ENCODE measurements at regions not wholly inside any gene's neighbourhood (a gene's known extent, or its start where the extent isn't known, plus 50 kb on each side); places are given as distances from the start of the nearest gene placed in this dataset.

DNA sequence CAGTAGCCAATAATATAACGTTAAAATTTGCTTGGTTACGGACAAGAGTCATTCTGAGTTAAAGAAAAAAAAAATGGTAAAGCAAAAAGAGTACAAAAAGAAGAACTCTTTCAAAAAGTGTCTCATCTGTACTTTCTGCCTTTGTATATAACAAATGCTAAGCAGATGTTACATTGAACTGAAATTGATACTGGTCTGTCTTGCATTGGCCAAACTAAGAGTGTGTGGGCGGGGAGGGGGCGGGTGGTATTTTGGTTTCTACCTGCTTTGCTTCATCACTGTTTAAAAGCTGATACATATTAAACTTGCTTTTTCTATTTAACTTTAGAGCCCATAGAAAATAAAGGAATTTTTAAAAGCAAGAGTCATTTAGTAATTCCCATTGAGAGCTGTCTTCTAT is 215.0 kb upstream of the THBS1 start:
- DNase-seq: no peak

GRCh38 chr15:39367596-39367995 is 213.3 kb upstream of the THBS1 start:
- DNase-seq: no peak

DNA sequence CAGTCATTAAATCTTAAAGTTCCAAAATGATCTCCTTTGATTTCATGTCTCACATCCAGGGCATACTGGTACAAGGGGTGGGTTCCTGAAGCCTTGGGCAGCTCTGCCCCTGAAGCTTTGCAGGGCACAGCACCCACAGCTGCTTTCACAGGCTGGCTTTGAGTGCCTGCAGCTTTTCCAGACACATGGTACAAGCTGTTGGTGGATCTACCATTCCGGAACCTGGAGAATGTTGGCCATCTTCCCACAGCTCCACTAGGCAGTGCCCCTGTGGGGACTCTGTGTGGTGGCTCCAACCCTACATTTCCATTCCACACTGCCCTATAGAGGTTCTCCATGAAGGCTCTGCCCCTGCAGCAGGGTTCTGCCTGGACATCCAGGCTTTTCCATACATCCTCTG is 211.1 kb upstream of the THBS1 start:
- no peak for DNase-seq

DNA sequence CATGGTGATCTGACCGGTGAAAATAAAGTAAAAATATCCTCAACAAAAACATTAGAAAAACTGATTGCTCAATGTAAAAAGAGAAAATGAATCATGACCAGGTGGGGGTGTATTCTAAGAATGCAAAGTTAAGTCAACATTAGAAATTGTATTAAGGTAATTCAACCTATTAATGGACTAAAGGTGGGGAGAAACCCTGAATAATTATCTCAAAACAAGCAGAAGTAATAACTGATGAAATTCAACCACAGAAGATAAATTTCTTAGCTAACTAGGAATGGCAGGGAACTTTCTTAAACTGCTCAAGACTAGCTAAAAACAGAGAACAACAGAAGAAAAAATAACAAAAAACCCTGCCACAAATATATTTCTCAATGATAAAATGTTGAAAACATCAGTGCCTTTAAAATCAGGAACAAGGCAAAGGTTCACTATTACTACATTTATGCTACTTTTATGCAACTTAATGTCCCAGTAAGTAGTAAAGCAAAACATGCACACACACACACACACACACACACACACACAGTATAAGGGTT is 204.4 kb upstream of the THBS1 start:
- DNase-seq: no peak

DNA sequence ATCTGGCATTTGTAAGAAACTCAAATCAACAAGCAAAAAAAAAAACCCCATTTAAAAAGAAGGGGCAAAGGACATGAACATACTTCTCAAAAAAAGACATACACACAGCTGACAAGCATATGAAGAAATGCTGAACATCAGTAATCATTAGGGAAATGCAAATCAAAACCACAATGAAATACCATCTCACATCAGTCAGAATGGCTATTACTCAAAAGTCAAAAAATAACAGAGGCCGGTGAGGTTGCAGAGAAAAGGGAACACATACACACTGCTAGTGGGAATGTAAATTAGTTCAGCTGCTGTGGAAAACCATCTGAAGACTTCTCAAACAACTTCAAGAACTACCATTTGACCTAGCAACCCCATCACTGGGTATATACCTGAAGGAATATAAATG is 199.4 kb upstream of the THBS1 start:
- no peak for DNase-seq

DNA sequence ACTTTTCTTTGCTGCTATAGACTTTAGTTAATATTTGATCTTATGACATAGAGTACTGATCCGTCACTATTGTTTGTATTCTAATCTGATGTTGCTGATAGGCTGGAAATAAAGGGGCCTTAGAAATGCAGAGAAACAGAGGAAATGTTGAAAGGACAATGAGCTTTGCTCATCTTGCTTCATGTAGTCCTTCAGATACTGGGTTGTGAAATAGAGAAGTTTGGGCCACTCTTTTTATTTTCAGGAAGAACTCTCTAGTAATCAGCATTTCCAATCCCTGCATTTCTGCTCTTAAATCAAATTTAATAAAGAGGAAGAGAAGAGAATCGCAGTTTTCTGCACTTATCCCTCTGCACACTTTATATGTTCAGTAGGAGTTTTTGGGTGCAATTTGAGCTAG is 192.8 kb upstream of the THBS1 start:
- no peak for DNase-seq

- DNase-seq: no peak
Observed at GRCh38 chr15:39391230-39391629, 189.6 kb upstream of the THBS1 start.

DNA sequence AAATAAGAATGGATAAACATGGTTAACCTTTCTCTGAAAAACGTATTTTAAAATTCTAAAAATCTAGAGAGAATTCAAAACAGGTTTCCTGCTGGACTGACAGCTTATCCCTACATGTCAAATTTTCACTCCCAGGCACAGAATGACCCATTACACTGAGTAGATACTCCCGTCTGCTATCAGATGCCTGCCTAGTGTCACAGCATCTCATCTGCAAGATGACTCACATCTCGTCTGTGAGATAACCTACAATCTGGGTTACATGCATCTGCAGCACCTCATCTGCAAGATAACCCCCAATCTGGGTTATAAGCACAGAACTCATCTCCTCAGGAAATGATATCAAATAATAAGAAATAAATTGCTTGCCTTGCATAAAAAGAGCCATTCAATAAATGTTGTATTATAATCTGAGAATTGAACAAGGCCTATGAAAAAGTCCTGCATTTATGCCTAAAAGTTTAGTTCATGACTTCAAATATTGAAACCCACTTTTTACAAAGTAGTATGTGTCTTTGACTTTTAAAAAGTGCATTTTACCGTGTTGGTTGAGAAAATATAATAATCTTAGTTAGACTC is 188.3 kb upstream of the THBS1 start:
- no peak for DNase-seq

GRCh38 chr15:39393575-39394335 is 187.1 kb upstream of the THBS1 start:
- DNase-seq: no peak

DNA sequence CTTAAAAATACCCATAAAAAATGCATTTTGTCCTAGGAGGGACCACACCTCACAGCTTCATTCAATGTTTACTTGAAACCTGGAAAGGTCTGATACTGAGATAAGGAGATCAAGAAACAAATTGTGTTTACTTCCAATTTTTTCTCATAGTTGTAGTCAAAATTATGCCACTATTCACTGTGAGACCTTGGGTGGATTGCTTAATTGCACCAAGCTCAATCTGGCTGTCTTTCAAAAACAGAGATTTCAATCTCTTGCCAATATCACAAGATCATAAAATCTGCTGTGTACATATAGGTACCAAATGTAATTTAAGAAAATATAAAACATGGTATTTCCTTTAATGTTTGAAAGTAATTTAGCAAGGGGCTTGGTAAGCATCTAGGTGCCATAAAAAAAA is 186.4 kb upstream of the THBS1 start:
- DNase-seq: no peak

DNA sequence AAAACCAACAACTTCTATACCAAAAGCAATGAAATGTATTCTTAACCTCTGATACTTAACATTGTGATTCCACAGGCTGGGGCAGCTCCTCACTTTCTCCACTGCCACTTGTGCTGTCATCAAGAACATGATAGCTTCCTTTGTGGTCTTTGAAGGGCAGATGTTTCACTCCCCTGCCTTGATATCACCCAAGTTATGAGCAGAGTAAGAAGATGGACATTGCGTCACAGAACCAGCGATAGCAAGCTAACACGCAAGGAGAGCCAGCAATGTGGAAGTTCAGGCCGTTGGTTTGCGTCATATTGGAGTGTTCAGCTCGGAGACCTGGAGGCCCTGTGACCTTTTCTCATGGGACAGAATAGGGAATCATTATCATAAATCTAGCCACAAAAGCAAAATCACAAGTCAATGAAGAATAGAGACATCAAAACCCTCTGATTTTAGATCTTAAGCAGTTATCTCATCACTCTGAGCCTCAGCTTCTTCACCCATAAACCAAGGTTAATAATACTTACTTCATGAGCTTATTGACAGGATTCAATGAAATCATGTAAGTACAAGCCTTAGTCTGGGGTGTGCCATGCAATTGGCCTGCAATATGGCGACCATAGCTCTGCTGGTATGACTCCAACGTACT is 183.8 kb upstream of the THBS1 start:
- DNase-seq: no peak

DNA sequence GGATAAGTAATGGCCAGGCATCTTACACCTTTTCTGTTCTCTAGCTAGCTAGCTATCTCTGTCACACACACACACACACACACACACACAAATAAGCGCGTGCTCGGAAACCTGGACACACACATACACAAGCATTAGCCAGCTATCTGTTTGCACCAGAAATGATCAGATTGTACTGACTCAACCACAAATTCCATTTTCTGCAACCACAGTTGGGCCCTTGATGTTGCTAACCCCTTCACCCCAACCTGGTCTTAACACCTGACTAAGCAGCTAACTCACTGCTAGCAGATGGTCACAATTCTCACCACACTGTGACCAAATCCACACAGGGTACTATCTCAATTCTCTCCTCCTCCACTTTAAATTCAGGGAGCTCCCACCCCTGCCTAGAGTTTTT is 183.0 kb upstream of the THBS1 start:
- DNase-seq: no peak

- DNase-seq: no peak
Observed at GRCh38 chr15:39399600-39399999, 181.3 kb upstream of the THBS1 start.

GRCh38 chr15:39400002-39400401 is 180.9 kb upstream of the THBS1 start:
- no peak for DNase-seq

DNA sequence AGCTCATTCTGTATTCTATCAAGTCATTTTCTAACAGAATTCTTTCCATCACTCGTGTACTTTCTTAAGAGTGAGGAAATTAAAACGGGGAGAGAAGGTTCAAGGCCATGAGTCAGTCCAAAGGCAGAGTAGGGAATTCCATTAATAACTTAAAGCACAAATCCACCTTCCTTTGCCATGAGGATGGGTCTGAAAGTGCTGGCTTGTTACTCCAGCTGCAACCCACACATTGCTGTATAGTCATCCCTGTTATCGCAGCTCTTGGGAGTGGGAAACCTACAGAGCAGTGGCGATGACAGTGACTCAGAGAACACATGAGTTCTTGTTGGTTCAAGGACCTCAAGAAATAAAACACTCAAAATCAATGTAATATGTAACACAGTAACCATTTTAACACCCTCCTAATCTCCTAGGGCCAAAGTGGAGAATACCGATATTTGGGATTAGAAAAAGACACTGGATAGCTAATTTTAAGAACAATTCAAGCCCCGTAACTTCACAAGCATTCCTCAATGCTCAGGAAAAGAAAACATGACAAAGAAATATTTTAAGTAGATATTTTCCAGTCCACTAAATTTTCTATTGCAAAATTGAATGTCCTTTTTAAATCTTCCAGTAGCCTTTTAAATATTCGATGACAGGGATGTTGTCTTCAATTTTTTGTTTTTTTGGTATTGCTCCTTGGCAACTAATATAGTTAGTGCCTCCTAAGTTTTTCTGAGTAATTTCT is 179.9 kb upstream of the THBS1 start:
- DNase-seq: no peak

GRCh38 chr15:39403640-39404117 is 177.2 kb upstream of the THBS1 start:
- no peak for DNase-seq

- no peak for DNase-seq
Observed at GRCh38 chr15:39404767-39405181, 176.1 kb upstream of the THBS1 start.

- DNase-seq: no peak
Observed at GRCh38 chr15:39406485-39406884, 174.4 kb upstream of the THBS1 start.

GRCh38 chr15:39407116-39407515 is 173.8 kb upstream of the THBS1 start:
- DNase-seq: no peak

DNA sequence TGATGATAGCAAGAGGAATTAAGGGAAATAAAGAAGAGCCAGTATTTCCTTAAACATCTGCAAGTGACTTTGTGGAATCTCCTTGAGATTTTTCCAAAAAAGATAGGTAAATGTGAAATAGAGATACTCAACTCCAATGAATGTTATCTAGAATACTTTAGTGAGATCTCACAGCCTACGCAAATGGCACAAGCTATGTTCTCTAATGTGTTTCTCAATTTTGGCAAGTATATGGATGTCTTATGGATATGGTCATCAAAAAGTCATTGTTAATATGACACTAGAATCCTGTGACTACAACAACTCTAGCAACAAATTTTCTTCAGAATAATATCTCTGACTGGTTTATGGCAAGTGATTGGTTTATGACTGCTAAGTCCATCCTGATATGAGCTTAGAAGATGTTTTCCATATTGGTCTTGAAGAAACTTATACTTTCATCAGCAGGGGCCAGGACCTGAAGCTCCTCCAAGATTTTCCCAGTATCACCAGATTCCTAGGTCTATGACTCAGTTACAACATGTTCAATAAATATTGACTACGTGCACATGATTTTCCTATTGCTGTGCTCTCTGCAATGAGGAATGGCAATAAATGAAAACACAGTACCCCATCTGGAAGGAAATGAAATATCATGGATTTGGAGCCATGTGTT is 170.9 kb upstream of the THBS1 start:
- no peak for DNase-seq

DNA sequence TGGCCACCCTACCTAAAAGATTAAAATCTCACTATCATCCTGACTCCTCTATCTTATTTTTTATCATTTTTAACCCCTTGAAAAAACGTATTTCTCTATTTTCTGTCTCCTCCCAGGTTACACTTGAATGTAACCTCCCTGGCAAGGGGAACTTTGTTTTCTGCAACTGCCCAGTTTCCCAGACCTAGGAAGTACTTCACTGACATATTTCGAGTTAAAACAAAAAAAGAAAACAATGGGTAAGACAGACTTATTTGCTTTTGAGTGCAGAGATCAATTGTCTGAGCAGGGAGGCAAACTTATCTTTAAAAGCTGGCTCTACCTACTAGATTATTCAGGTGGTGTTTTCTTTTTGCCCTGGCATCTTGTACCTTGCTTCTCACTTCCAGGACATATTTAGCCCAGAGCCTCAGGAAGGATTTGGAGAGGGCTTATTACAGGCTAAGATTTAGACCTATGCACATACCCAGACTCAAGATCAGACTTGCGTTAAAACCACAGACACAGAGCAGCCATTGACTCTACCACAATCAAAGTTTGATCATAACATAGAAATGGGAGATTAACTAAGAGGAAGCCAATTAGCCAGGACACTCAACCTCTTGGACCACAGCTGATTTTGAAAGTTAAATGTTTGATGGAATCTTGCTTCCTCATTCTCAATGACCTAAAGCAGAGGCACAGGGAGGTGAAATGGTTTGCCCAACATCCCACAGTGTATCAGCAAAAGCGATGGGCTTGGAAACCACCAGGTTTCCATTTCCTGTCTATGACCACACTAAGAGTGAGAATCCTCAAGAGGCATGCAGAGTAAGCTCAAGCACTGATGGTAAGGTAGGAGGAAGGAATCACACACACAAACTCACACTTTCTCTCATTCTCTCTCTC is 169.5 kb upstream of the THBS1 start:
- DNase-seq: no peak

GRCh38 chr15:39413558-39413957 is 167.3 kb upstream of the THBS1 start:
- no peak for DNase-seq
